K562 (cell line): ENCODE measurements at regions not wholly inside any gene's neighbourhood (a gene's known extent, or its start where the extent isn't known, plus 50 kb on each side); places are given as distances from the start of the nearest gene placed in this dataset.

ENCODE experiments used
- TF ChIP-seq, protein P1 (sequence below), 2 experiments: fragments of 450-650 bp in 1 of 2; sonication (generic) in 1 of 2; formaldehyde crosslinking in 1 of 2; IDR thresholded peaks; 2 replicates each; pipeline versions ENCODE4 v1.7.1 to v1.9.0; 2016 to 2022; ENCODE audit warnings: inconsistent platforms in 1 of 2, mild to moderate bottlenecking in 1 of 2, missing genetic modification reagents in 1 of 2

DNA sequence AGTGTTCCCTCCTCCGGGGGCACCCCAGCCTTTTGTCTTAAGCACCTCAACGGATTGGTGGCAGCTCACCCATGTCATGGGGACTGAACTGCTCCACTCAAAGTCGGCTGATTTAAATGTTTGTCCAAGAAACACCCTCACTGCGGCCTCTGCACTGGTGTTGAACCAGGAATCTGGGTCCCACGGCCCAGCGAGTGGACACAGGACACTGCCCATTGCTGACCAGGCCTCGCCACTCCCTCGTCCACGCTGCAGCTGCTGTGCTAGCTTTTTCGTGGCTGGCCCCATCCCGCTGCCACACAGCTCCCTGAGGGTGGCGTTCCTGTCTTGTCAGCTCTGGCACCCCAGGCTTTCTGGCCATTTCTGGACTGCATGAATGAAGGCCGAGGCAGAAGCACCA, 646.2 kb downstream of the BRD1 start (continued):
- TF ChIP-seq, protein P1, sequence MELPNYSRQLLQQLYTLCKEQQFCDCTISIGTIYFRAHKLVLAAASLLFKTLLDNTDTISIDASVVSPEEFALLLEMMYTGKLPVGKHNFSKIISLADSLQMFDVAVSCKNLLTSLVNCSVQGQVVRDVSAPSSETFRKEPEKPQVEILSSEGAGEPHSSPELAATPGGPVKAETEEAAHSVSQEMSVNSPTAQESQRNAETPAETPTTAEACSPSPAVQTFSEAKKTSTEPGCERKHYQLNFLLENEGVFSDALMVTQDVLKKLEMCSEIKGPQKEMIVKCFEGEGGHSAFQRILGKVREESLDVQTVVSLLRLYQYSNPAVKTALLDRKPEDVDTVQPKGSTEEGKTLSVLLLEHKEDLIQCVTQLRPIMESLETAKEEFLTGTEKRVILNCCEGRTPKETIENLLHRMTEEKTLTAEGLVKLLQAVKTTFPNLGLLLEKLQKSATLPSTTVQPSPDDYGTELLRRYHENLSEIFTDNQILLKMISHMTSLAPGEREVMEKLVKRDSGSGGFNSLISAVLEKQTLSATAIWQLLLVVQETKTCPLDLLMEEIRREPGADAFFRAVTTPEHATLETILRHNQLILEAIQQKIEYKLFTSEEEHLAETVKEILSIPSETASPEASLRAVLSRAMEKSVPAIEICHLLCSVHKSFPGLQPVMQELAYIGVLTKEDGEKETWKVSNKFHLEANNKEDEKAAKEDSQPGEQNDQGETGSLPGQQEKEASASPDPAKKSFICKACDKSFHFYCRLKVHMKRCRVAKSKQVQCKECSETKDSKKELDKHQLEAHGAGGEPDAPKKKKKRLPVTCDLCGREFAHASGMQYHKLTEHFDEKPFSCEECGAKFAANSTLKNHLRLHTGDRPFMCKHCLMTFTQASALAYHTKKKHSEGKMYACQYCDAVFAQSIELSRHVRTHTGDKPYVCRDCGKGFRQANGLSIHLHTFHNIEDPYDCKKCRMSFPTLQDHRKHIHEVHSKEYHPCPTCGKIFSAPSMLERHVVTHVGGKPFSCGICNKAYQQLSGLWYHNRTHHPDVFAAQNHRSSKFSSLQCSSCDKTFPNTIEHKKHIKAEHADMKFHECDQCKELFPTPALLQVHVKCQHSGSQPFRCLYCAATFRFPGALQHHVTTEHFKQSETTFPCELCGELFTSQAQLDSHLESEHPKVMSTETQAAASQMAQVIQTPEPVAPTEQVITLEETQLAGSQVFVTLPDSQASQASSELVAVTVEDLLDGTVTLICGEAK (IDR thresholded peaks at IDR 0.05), result no peak
- TF ChIP-seq, protein P1 (CRISPR knock-in tag; IDR thresholded peaks at IDR 0.05), result no peak
